Erythroblast (primary cell): ENCODE measurements at regions not wholly inside any gene's neighbourhood (a gene's known extent, or its start where the extent isn't known, plus 50 kb on each side); places are given as distances from the start of the nearest gene placed in this dataset.

Experiments
- GATA1 ChIP-seq: IDR thresholded peaks from 2 replicates; pipeline ENCODE4 v1.6.1; 2011; ENCODE audit warnings: low read depth, mild to moderate bottlenecking, control low read depth, low read length, moderate library complexity
- POLR2A ChIP-seq: IDR thresholded peaks from 2 replicates; pipeline ENCODE4 v1.6.1; 2011; ENCODE audit warnings: mild to moderate bottlenecking, low read length

DNA sequence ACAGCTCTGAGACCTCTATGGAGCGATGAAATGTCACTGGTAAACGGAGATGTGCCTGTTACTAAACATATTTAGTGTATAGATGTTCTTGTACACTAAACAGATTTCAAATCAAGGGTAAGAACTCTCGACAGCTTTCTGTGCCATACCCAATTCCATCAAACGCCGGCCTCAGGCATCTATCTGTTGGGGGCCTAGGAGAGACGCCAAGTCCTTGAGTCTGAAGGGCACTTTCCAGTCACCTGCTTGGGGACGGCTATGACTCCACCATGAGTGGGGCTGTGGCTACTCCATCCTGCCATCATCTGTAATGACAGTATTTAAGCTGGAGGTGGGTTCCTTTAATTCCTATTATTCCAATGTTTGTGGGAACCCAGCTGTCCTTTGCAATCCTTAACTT is 87.8 kb downstream of the SHANK2 start:
- TF ChIP-seq POLR2A (no peak), GATA1 (no peak)
